G401 (cell line): ENCODE measurements at regions not wholly inside any gene's neighbourhood (a gene's known extent, or its start where the extent isn't known, plus 50 kb on each side); places are given as distances from the start of the nearest gene placed in this dataset.
"Not testable (repeated sequence)": the region's sequence is repeated elsewhere in the genome, so short reads cannot be mapped to it uniquely, and the experiment has no call there.

Experiments
- DNase-seq: peaks from one replicate; pipeline ENCODE4 v3.0.0-alpha.2; 2015; ENCODE audit warnings: low spot score
- in situ Hi-C: cut with HindIII; loops from 2 replicates; pipeline ENCODE4 v1.10.0; 2016; ENCODE audit warnings: low sequenced_read_pairs, mixed read lengths

- no peak for DNase-seq
These were observed 134.6 kb upstream of the ADRA1B start for GRCh38 chr5:159781626-159782157.

GRCh38 chr5:159782197-159782994 is 133.9 kb upstream of the ADRA1B start:
- no peak for DNase-seq
- in situ Hi-C loops = no loop called here

More at GRCh38 chr5:159781626-159782157, 134.6 kb upstream of the ADRA1B start:
- in situ Hi-C loops = no loop called here

- no peak for DNase-seq
- in situ Hi-C loops = no loop called here
These were observed 133.3 kb upstream of the ADRA1B start for GRCh38 chr5:159782995-159783300.

DNA sequence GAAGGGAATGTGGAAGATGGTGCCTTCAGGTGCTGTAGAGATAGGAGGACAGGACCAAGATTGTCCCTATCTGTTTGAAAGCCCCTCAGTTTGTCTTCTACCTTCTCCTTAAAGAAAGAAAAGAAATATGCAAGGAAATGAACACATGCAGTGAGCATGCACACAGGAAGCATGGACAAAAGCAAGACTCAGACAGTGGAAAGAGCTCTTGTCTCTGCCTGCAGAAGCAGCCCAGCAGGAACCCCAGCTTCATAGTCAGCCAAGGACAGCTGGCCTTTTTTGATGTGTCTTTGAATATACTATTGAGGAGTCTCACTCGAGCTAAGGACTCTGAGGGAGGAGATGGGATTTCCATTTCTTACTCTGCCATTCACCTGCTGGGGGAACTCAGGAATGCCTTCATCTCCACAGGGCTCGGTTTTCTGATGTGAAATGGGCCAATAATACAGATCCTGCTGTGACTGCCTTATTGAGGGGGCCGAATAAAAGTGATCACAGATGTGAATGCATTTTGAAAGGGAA is 132.5 kb upstream of the ADRA1B start:
- no peak for DNase-seq

GRCh38 chr5:159784993-159785392 is 131.3 kb upstream of the ADRA1B start:
- in situ Hi-C loops = no loop called here
- DNase-seq = no peak

More for the DNA sequence above, 132.5 kb upstream of the ADRA1B start:
- in situ Hi-C loops = no loop called here

GRCh38 chr5:159785656-159786055 is 130.6 kb upstream of the ADRA1B start:
- no peak for DNase-seq
- in situ Hi-C loops = no loop called here

GRCh38 chr5:159786201-159786600 is 130.1 kb upstream of the ADRA1B start:
- no peak for DNase-seq
- in situ Hi-C loops = no loop called here

DNA sequence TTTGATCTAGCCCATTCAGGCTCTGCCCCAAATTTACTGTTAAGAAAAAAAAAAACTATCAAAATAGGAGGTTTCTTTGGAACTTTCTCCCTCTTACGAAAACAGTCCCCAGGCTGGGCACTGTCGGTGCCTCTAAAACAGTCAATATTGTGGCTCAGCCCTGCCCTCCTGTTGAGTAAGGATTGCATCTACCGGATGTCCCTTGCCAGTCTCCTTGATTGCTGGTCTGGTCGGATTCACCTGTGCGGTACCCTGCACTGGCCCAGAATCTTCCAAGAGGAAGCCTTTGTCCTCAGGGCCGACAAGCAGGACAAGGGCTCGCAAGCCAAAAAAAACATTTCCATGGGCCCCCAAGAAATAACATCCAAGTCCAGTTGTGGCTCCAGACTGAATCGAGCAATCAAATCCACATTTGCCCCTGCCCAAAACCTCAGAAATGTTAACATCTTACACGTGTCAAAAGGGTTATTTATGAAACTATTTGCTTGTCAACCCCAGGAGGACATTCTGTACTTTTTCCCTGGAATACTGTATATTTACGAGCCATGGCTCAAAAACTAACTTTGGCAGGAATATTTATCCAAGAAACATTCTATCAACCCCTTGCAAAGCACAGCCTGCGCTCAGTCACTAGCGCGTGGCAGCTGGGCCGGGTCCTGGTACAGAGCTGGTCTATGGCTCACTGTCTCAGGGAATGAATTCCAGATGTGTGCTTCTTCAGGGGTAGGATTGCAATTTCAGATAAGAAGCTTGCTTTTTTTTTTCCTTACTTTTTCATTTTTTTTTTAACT is 129.2 kb upstream of the ADRA1B start:
- no peak for DNase-seq
- in situ Hi-C loops = no loop called here

GRCh38 chr5:159787837-159788236 is 128.4 kb upstream of the ADRA1B start:
- in situ Hi-C loops = no loop called here
- DNase-seq = no peak

GRCh38 chr5:159788835-159789331 is 127.4 kb upstream of the ADRA1B start:
- no peak for DNase-seq
- in situ Hi-C loops = no loop called here

GRCh38 chr5:159792180-159792579 is 124.1 kb upstream of the ADRA1B start:
- in situ Hi-C loops = no loop called here
- no peak for DNase-seq

DNA sequence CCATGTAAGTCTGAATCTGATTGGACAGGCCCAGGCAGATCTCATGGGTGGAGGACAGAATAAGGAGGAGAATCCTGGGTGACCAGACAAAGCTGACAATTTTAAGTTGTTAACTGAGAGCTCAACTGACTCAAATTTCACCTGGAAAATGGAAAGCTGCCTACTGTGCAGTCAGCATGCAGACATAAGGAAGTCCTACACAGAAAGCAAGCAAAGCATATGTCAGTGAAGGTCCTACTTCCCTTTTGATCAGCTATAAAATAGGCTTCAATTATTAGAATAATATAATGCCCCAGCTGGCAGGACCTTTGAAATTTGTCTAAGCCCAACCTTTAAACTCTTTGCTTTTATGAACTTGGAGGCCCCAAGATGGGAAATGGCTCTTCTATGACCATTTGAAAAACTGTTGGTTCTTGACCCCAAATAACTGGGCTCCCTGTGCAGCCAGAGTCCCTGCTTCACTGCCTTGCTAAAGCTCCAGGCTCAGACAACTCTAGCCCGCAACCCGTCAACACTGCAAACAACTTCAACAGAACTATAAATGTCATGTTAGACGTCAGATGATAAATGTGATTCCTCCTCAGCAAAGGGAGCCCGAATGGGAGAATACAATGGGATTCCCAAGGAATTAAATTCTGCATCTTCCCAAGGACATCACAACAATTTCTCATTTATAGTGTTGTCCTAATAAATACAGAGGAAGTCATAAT is 118.9 kb upstream of the ADRA1B start:
- in situ Hi-C loops = no loop called here
- DNase-seq = no peak

DNA sequence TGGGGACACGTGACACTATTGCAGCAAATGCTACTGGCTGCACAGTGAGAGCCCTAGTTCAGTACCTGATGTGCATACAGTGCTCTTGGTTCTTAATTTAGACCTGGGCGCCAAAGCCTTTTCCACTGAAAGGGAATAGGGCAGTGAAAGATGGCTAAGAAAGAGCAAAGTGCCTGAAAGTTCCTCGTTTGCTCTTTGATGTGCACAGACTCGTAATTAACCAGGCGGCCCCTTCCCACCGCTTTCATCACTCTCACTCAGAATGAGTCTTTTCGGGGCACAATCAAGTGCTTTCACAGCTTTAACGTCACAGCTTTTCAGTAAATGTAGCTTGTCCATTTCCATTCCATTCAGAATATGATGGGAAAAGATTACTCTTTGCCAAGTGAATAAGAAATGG is 116.6 kb upstream of the ADRA1B start:
- in situ Hi-C loops = no loop called here
- no peak for DNase-seq

DNA sequence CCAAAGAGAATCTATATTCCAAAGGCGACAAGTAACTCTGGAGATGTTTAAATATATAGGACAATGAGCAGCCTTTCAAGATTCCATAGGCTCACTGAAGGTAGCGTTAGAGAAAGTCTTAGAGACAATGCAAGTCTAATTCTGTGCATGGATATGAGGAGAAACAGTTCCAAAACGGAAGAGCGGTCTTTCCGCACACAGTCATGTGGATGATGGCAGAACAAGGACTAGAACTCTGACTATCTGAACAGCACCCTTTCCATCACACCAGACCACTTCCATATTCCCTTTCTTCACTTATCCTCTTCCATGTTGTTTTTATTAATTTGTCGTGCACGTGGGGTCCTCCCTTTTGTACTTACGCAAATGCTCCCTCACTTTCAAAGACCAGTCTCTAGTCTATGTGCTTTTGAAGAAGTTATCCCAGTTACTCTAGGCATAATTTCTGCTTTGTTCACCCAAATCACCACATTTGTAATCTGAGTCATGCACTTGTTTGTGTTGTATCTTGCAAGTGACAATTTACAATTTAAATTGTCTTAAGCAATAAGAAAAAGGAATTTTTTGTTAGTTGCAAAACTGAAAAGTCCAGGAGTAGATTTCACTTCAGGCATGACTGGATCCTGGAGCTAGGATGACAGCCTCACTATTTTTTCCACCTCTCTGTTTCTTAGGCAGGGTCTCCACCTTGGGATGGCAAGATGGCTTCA is 116.0 kb upstream of the ADRA1B start:
- no peak for DNase-seq
- in situ Hi-C loops = no loop called here

DNA sequence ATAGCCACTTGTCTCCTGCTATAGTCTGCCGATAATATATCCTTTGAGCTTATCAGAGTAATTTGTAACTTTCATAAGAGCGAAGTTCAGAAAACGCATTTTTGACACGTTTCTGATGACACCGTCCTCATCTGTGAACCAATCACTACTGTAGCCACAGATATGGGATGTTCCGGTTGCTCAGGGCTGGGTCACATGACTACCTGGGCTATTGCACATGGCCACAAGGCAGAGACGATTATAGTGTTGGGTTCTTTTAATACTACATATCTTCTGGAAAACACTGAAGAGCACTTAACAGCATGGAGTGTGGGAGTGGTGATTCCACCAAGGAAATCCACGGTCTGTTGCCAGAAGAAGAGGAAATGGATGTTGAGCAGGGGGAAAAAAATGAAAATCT is 115.0 kb upstream of the ADRA1B start:
- no peak for DNase-seq
- in situ Hi-C loops = no loop called here

- no peak for DNase-seq
- in situ Hi-C loops = no loop called here
These were observed 113.6 kb upstream of the ADRA1B start for GRCh38 chr5:159802661-159803060.

DNA sequence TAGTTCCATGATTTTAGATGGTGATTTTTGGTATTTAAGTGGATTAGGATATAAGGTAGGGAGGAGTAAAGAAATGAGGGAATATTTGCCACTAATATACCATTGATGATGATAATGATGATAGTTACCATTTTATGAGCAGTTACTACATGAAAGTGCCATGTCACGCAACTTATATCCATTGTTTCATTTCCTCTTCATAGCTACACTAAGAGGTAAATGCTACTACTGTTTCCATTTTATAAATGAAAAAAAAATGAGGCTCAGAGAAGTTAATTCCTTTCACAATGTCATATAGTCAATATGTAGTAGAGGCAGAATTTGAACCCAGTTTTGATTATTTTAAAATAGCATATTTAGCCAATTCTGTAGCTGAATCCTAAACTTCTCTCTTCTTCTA is 112.2 kb upstream of the ADRA1B start:
- DNase-seq = no peak
- in situ Hi-C loops = no loop called here

GRCh38 chr5:159805021-159805420 is 111.3 kb upstream of the ADRA1B start:
- in situ Hi-C loops = no loop called here
- no peak for DNase-seq

DNA sequence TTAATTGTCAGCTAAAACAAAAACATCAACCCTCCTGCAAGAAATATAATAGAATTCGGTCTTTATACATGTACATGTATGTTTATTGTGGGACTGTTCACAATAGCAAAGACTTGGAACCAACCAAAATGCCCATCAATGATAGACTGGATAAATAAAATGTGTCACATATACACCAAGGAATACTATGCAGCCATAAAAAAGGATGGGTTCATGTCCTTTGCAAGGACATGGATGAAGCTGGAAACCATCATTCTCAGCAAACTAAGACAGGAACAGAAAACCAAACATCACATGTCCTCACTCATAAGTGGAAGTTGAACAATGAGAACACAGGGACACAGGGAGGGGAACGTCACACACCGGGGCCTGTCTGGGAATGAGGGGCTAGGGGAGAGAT is 109.1 kb upstream of the ADRA1B start:
- in situ Hi-C loops = not testable (repeated sequence)

More for the DNA sequence above, 109.1 kb upstream of the ADRA1B start:
- DNase-seq = not testable (repeated sequence)
